OCI-LY1 (cell line): ENCODE measurements at regions not wholly inside any gene's neighbourhood (a gene's known extent, or its start where the extent isn't known, plus 50 kb on each side); places are given as distances from the start of the nearest gene placed in this dataset.
A peak's percentile ranks its signal among the peaks of the same experiment; 100 is the strongest.

Experiments used
- H2AFZ ChIP-seq: fragments of 200-600 bp; sonication (generic), shearing (Covaris generic); 2 replicates; pipeline ENCODE4 v1.6.0; 2014; ENCODE audit warnings: antibody characterized with exemption, mild to moderate bottlenecking, low read length
- H3F3A ChIP-seq: fragments of 200-600 bp; sonication (generic), shearing (Covaris generic); 2 replicates; pipeline ENCODE4 v1.6.0; 2014; ENCODE audit warnings: mild to moderate bottlenecking, antibody characterized with exemption, low read length, moderate library complexity; ENCODE audit not compliant: insufficient read depth
- H3K27ac ChIP-seq: fragments of 200-600 bp; sonication (generic); 2 replicates; pipeline ENCODE4 v1.5.1; 2014; ENCODE audit warnings: low read length, mixed run types, mild to moderate bottlenecking, low read depth; ENCODE audit not compliant: poor library complexity, severe bottlenecking
- H3K27me3 ChIP-seq: fragments of 200-600 bp; sonication (generic); 2 replicates; pipeline ENCODE4 v1.6.0; 2014; ENCODE audit warnings: antibody characterized with exemption, mild to moderate bottlenecking, low read length, moderate library complexity; ENCODE audit not compliant: insufficient read depth
- H3K36me3 ChIP-seq: fragments of 200-600 bp; sonication (generic); 2 replicates; pipeline ENCODE4 v1.6.1; 2014; ENCODE audit warnings: mild to moderate bottlenecking, antibody characterized with exemption, low read length, moderate library complexity, mixed read lengths; ENCODE audit not compliant: insufficient read depth
- H3K4me1 ChIP-seq: fragments of 200-600 bp; sonication (generic); 2 replicates; pipeline ENCODE4 v1.5.1; 2014; ENCODE audit warnings: mild to moderate bottlenecking, low read length, moderate library complexity; ENCODE audit not compliant: insufficient read depth, severe bottlenecking
- H3K4me2 ChIP-seq: fragments of 200-600 bp; sonication (generic), shearing (Covaris generic); 2 replicates; pipeline ENCODE4 v1.6.1; 2014; ENCODE audit warnings: low read length
- H3K4me3 ChIP-seq: fragments of 200-600 bp; sonication (generic); 2 replicates; pipeline ENCODE4 v1.5.1; 2014; ENCODE audit warnings: low read length, low read depth, mild to moderate bottlenecking, mixed read lengths; ENCODE audit not compliant: poor library complexity, severe bottlenecking
- H3K79me2 ChIP-seq: fragments of 200-600 bp; shearing (Covaris generic); 2 replicates; pipeline ENCODE4 v1.6.1; 2016; ENCODE audit warnings: mixed run types, low read length, mixed read lengths; ENCODE audit not compliant: insufficient read depth
- H3K9ac ChIP-seq: fragments of 200-600 bp; sonication (generic), shearing (Covaris generic); 2 replicates; pipeline ENCODE4 v1.6.1; 2014; ENCODE audit warnings: mild to moderate bottlenecking, low read length, mixed read lengths
- H3K9me2 ChIP-seq: fragments of 200-600 bp; sonication (generic), shearing (Covaris generic); 2 replicates; pipeline ENCODE4 v1.6.1; 2014; ENCODE audit warnings: low read depth, mild to moderate bottlenecking, low read length, mixed read lengths
- H3K9me3 ChIP-seq: fragments of 200-600 bp; shearing (Covaris generic); 2 replicates; pipeline ENCODE4 v1.6.1; 2014; ENCODE audit warnings: low read length, mixed read lengths
- H4K20me1 ChIP-seq: fragments of 200-600 bp; sonication (generic), shearing (Covaris generic); 2 replicates; pipeline ENCODE4 v1.6.0; 2016; ENCODE audit warnings: mild to moderate bottlenecking, low read length; ENCODE audit not compliant: insufficient read depth
- CTCF ChIP-seq: fragments of 200-600 bp; sonication (generic), shearing (Covaris generic); IDR thresholded peaks from 2 replicates; pipeline ENCODE4 v1.5.1; 2017; ENCODE audit warnings: mild to moderate bottlenecking, antibody characterized with exemption, low read length, moderate library complexity, mixed read lengths
- EZH2 ChIP-seq: fragments of 200-600 bp; sonication (generic), shearing (Covaris generic); IDR thresholded peaks from 2 replicates; pipeline ENCODE4 v1.8.0; 2017; ENCODE audit warnings: borderline replicate concordance, mixed run types, mild to moderate bottlenecking, antibody characterized with exemption, low read length, moderate library complexity, mixed read lengths

GRCh38 chr1:54488065-54488750, 59.8 kb upstream of the ACOT11 start:
- H3K4me2 ChIP-seq: peak overlapping the region; percentile 64
- H3K4me3 ChIP-seq: peak overlapping the region; percentile 59
- no peaks in the 10 kb centered on the region for H3K36me3 ChIP-seq
- TF ChIP-seq CTCF (no peak), EZH2 (no peak)
- no peaks in the 10 kb centered on the region for H3K9me3 ChIP-seq
- H2AFZ ChIP-seq: no peak overlapping the region
- H3K27me3 ChIP-seq: peaks cover 5% of the 10 kb centered on the region; the same call in 1 of the 2 replicates
- H4K20me1 ChIP-seq: no peaks in the 10 kb centered on the region
- H3K9ac ChIP-seq: peak overlapping the region; percentile 44; the same call in 1 of the 2 replicates
- H3K27ac ChIP-seq: no peak overlapping the region
- peaks cover 23% of the 10 kb centered on the region for H3K4me1 ChIP-seq
- no peaks in the 10 kb centered on the region; the same call in 1 of the 2 replicates for H3F3A ChIP-seq
- H3K9me2 ChIP-seq: no peaks in the 10 kb centered on the region
- no peaks in the 10 kb centered on the region for H3K79me2 ChIP-seq

DNA sequence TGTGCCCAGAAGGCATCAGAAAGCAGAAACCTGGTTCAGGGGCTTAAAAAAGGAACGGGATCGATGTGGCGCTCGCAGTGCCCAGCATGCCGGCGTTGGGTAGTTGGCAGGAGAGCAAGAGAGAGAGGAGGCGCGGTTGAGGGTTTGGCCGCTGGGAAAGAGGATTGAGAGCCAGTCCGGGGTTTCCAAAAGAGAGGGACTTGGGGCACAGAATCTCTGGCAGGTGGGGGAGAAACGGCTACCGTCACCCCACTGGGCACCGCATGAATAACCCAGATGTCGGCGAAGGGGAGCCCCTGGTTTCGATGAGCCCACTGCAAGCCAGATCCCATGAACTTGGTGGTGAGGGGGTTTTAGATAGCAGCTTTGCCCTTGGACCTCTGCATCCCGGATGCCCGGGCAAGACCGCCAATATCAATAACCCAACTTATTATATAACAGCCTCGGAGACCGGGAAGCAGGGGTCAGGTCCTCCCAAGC, 60.4 kb upstream of the ACOT11 start:
- no peaks in the 10 kb centered on the region for H3K9me3 ChIP-seq
- no peak overlapping the region for H2AFZ ChIP-seq
- TF ChIP-seq EZH2: no peak
- TF ChIP-seq CTCF: no peak
- peak overlapping the region; percentile 59 for H3K4me3 ChIP-seq
- H3K27ac ChIP-seq: peak overlapping the region; percentile 40
- H3K9ac ChIP-seq: peak overlapping the region; percentile 44; the same call in 1 of the 2 replicates
- no peaks in the 10 kb centered on the region; the same call in 1 of the 2 replicates for H3F3A ChIP-seq
- H3K36me3 ChIP-seq: no peaks in the 10 kb centered on the region
- peak overlapping the region; percentile 64 for H3K4me2 ChIP-seq
- no peaks in the 10 kb centered on the region for H3K79me2 ChIP-seq
- no peaks in the 10 kb centered on the region for H4K20me1 ChIP-seq
- no peaks in the 10 kb centered on the region for H3K9me2 ChIP-seq
- H3K4me1 ChIP-seq: peaks cover 23% of the 10 kb centered on the region
- H3K27me3 ChIP-seq: peaks cover 5% of the 10 kb centered on the region; the same call in 1 of the 2 replicates

DNA sequence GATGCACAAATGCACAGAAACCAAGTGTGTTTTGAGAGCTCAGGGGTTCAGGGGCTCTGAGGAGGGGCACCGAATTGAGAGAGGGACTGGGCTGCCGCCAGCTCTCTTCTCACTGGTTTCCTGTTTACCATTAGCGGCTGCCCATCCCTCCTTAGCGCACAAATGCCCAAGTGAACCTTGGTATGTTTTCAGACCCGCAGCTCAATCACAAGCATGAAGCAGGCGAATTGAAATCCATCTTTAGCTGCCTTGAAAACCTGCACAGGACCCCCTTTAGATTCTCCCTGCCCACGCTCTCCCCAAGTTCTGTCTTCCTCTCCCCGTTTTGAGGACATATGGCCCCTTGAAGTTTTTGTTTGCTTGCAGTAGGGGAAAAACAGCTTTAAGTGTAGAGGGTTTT, 61.1 kb upstream of the ACOT11 start:
- Histone ChIP-seq H3K9ac (0 out of 2 replicates have a peak overlapping the region, but pooled peaks have one; percentile 33), H3K4me2 (peak overlapping the region; percentile 64; the same call in 1 of the 2 replicates), H2AFZ (no peak overlapping the region)

More for the DNA sequence above, 61.1 kb upstream of the ACOT11 start:
- H3K27ac ChIP-seq: peak overlapping the region; percentile 40
- H3K4me1 ChIP-seq: peaks cover 23% of the 10 kb centered on the region
- peaks cover 5% of the 10 kb centered on the region; the same call in 1 of the 2 replicates for H3K27me3 ChIP-seq
- TF ChIP-seq CTCF (no peak), EZH2 (no peak)
- no peaks in the 10 kb centered on the region for H4K20me1 ChIP-seq
- no peaks in the 10 kb centered on the region; the same call in 1 of the 2 replicates for H3F3A ChIP-seq
- H3K9me3 ChIP-seq: no peaks in the 10 kb centered on the region
- no peaks in the 10 kb centered on the region for H3K9me2 ChIP-seq
- H3K79me2 ChIP-seq: no peaks in the 10 kb centered on the region
- H3K4me3 ChIP-seq: no peak overlapping the region
- no peaks in the 10 kb centered on the region for H3K36me3 ChIP-seq
